Panc1 (cell line): ENCODE measurements at regions not wholly inside any gene's neighbourhood (a gene's known extent, or its start where the extent isn't known, plus 50 kb on each side); places are given as distances from the start of the nearest gene placed in this dataset.

Experiments used
- ATAC-seq: fragments of 200-7000 bp; cut with Tn5 transposase; 2 replicates; pipeline ENCODE4 v1.9.1; 2020; ENCODE audit warnings: mild to moderate bottlenecking, moderate library complexity
- BruUV-seq: library from RNA; stranded (reverse); fragments of 400-500 nt; replicated peaks from 2 replicates; lab custom pipeline; 2021; lab: Mats Ljungman, UMichigan
- CTCF ChIA-PET: fragments of 300-600 bp; sonication (Branson Sonifier 250); formaldehyde crosslinking; loops from one replicate; lab custom pipeline; 2022; ENCODE audit warnings: antibody characterized with exemption; lab: Charles Lee
- POLR2A ChIA-PET: fragments of 300-600 bp; sonication (Branson Sonifier 250); formaldehyde crosslinking; loops from one replicate; lab custom pipeline; 2022; ENCODE audit warnings: antibody characterized with exemption; lab: Charles Lee
- DNase-seq: peaks from one replicate; pipeline ENCODE4 v3.0.0-alpha.2; 2010; ENCODE audit warnings: low read depth, low spot score
- H3K27ac ChIP-seq: 2 replicates; pipeline ENCODE4 v1.5.1; 2011; ENCODE audit warnings: mild to moderate bottlenecking, low read length, inconsistent platforms
- H3K27me3 ChIP-seq: fragments of 200-500 bp; sonication (Bioruptor generic); 2 replicates; pipeline ENCODE4 v1.6.0; 2014; ENCODE audit warnings: low read length, inconsistent platforms; ENCODE audit not compliant: control insufficient read depth, insufficient read depth
- H3K36me3 ChIP-seq: fragments of 200-500 bp; sonication (Bioruptor generic); 2 replicates; pipeline ENCODE4 v1.5.1; 2014; ENCODE audit warnings: inconsistent platforms, mild to moderate bottlenecking, low read length, moderate library complexity; ENCODE audit not compliant: control insufficient read depth, insufficient read depth
- H3K4me1 ChIP-seq: 2 replicates; pipeline ENCODE4 v1.5.1; 2011; ENCODE audit warnings: inconsistent platforms, mild to moderate bottlenecking, low read length, moderate library complexity; ENCODE audit not compliant: control insufficient read depth, insufficient read depth
- H3K4me3 ChIP-seq, 2 experiments: 2 replicates each; pipeline ENCODE4 v1.5.1; 2011 to 2012; ENCODE audit warnings: low read depth in 2 of 2, low read length in 2 of 2, mild to moderate bottlenecking in 2 of 2, inconsistent platforms in 1 of 2, moderate library complexity in 1 of 2
- H3K9me3 ChIP-seq: fragments of 200-500 bp; sonication (Bioruptor generic); 2 replicates; pipeline ENCODE4 v1.5.1; 2014; ENCODE audit warnings: low read depth, mild to moderate bottlenecking, inconsistent platforms, low read length, moderate library complexity; ENCODE audit not compliant: control insufficient read depth, insufficient read depth
- POLR2AphosphoS5 ChIP-seq: IDR thresholded peaks from 2 replicates; pipeline ENCODE4 v1.6.1; 2012; ENCODE audit warnings: mild to moderate bottlenecking, low read depth, low read length, moderate library complexity
- SIN3A ChIP-seq: IDR thresholded peaks from 2 replicates; pipeline ENCODE4 v1.6.1; 2012; ENCODE audit warnings: low read depth, mild to moderate bottlenecking, low read length, moderate library complexity, borderline replicate concordance; ENCODE audit not compliant: insufficient read depth
- TCF7L2 ChIP-seq: IDR thresholded peaks from 2 replicates; pipeline ENCODE4 v1.6.1; 2011; ENCODE audit warnings: mild to moderate bottlenecking, low read depth, low read length, inconsistent platforms
- in situ Hi-C: cut with HindIII; loops from 2 replicates; pipeline ENCODE4 v1.10.0; 2016; ENCODE audit warnings: low sequenced_read_pairs, low pct_unique_long_range_greater_than_20kb
- intact Hi-C: fragments of 100-400 bp; cut with micrococcal nuclease; formaldehyde crosslinking; loops from one replicate; pipeline ENCODE4 v1.10.0; 2022; ENCODE audit not compliant: unreplicated experiment
- TF ChIP-seq, protein P1 (sequence below): fragments of 450-650 bp; IDR thresholded peaks from 2 replicates; pipeline ENCODE4 v1.5.1; 2017; ENCODE audit warnings: mild to moderate bottlenecking
- TF ChIP-seq, protein P2 (sequence below), 2 experiments: IDR thresholded peaks; 2 replicates each; pipeline ENCODE4 v1.6.1; 2011 to 2012; ENCODE audit warnings: low read depth in 2 of 2, control low read depth in 1 of 2, low read length in 1 of 2, mild to moderate bottlenecking in 1 of 2, moderate library complexity in 1 of 2; ENCODE audit not compliant: insufficient read depth in 1 of 2

DNA sequence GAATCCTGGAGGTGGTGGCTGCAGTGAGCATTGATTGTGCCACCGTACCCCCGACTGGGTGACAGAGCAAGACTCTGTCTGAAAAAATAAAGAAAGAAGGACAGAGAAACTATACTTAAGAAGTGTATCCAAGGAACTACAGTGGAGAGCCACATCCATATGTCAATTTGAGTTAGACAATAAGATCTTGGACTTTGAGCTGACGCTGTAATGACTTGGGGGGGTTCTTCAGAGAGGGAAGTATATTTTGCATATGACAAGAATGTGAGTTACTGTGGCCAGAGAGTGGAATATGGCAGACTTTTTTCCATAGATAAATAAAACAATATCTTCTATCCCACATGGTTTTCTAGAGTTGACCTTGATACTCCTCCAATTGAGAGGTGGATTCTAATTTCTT, 52.6 kb upstream of the TEX264 start:
- no peaks in the 10 kb centered on the region for H3K4me1 ChIP-seq
- CTCF ChIA-PET = no interaction called here
- no peak overlapping the region for H3K27ac ChIP-seq
- BruUV-seq = no TSS peak
- DNase-seq (no peak), ATAC-seq (no peak)
- POLR2A ChIA-PET = no interaction called here
- H3K4me3 ChIP-seq = no peak overlapping the region
- H3K27me3 ChIP-seq = no peaks in the 10 kb centered on the region
- TF ChIP-seq TCF7L2 = no peak
- TF ChIP-seq, protein P1, sequence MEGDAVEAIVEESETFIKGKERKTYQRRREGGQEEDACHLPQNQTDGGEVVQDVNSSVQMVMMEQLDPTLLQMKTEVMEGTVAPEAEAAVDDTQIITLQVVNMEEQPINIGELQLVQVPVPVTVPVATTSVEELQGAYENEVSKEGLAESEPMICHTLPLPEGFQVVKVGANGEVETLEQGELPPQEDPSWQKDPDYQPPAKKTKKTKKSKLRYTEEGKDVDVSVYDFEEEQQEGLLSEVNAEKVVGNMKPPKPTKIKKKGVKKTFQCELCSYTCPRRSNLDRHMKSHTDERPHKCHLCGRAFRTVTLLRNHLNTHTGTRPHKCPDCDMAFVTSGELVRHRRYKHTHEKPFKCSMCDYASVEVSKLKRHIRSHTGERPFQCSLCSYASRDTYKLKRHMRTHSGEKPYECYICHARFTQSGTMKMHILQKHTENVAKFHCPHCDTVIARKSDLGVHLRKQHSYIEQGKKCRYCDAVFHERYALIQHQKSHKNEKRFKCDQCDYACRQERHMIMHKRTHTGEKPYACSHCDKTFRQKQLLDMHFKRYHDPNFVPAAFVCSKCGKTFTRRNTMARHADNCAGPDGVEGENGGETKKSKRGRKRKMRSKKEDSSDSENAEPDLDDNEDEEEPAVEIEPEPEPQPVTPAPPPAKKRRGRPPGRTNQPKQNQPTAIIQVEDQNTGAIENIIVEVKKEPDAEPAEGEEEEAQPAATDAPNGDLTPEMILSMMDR = no peak
- no peak for TF ChIP-seq POLR2AphosphoS5
- TF ChIP-seq, protein P2, sequence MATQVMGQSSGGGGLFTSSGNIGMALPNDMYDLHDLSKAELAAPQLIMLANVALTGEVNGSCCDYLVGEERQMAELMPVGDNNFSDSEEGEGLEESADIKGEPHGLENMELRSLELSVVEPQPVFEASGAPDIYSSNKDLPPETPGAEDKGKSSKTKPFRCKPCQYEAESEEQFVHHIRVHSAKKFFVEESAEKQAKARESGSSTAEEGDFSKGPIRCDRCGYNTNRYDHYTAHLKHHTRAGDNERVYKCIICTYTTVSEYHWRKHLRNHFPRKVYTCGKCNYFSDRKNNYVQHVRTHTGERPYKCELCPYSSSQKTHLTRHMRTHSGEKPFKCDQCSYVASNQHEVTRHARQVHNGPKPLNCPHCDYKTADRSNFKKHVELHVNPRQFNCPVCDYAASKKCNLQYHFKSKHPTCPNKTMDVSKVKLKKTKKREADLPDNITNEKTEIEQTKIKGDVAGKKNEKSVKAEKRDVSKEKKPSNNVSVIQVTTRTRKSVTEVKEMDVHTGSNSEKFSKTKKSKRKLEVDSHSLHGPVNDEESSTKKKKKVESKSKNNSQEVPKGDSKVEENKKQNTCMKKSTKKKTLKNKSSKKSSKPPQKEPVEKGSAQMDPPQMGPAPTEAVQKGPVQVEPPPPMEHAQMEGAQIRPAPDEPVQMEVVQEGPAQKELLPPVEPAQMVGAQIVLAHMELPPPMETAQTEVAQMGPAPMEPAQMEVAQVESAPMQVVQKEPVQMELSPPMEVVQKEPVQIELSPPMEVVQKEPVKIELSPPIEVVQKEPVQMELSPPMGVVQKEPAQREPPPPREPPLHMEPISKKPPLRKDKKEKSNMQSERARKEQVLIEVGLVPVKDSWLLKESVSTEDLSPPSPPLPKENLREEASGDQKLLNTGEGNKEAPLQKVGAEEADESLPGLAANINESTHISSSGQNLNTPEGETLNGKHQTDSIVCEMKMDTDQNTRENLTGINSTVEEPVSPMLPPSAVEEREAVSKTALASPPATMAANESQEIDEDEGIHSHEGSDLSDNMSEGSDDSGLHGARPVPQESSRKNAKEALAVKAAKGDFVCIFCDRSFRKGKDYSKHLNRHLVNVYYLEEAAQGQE (IDR thresholded peaks at IDR 0.05; ENCODE audit: insufficient read depth in 1 of 2, low read depth in 2 of 2, low read length in 1 of 2) = no peak
- TF ChIP-seq SIN3A = no peak
- in situ Hi-C loops (no loop called here), intact Hi-C loops (no loop called here)
- no peaks in the 10 kb centered on the region for H3K36me3 ChIP-seq
- no peaks in the 10 kb centered on the region for H3K9me3 ChIP-seq

DNA sequence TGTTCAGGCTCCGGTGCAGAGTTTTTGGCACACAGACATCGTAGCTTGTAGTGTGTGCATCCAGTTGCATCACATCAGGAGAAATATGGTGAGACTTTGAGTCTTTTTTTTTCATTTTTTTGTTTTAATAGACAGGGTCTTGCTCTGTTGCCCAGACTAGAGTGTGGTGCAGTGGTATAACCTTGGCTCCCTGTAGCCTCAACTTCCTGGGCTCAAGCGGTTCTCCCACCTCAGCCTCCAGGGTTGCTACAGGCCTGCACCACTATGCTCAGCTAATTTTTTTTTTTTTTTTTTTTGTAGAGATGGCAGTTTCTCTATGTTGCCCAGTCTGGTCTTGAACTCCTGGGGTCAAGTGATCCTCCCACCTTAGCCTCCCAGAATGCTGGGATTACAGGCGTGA, 51.1 kb upstream of the TEX264 start:
- POLR2A ChIA-PET = no interaction called here
- Histone ChIP-seq H3K36me3 (no peaks in the 10 kb centered on the region), H3K27ac (no peak overlapping the region), H3K4me1 (no peaks in the 10 kb centered on the region), H3K9me3 (no peaks in the 10 kb centered on the region), H3K27me3 (no peaks in the 10 kb centered on the region), H3K4me3 (no peak overlapping the region)
- DNase-seq = no peak
- in situ Hi-C loops = no loop called here
- intact Hi-C loops = no loop called here
- BruUV-seq = no TSS peak
- TF ChIP-seq POLR2AphosphoS5 (no peak), TCF7L2 (no peak)
- TF ChIP-seq, protein P2 (IDR thresholded peaks at IDR 0.05; ENCODE audit: insufficient read depth in 1 of 2, low read depth in 2 of 2, low read length in 1 of 2) = no peak
- TF ChIP-seq, protein P1 = no peak
- no peak for ATAC-seq
- CTCF ChIA-PET = no interaction called here
